Coronary artery (tissue), 2 donors: ENCODE measurements at regions not wholly inside any gene's neighbourhood (a gene's known extent, or its start where the extent isn't known, plus 50 kb on each side); places are given as distances from the start of the nearest gene placed in this dataset.

ENCODE experiments used
- DNase-seq: peaks from one replicate; pipeline ENCODE4 v3.0.0-alpha.2; 2017; ENCODE audit warnings: low spot score
- H3K27ac ChIP-seq, 2 donors: fragments of 200-600 bp; sonication (generic); one replicate each; pipeline ENCODE4 v1.5.1; 2016 to 2019
- H3K4me3 ChIP-seq: fragments of 200-600 bp; sonication (generic); 2 replicates; pipeline ENCODE4 v1.5.1; 2016; ENCODE audit warnings: mild to moderate bottlenecking, moderate library complexity
- TF ChIP-seq, protein P1 (sequence below): fragments of 200-600 bp; sonication (generic); IDR thresholded peaks from one replicate; pipeline ENCODE4 v1.5.1; 2019; ENCODE audit warnings: antibody characterized with exemption

DNA sequence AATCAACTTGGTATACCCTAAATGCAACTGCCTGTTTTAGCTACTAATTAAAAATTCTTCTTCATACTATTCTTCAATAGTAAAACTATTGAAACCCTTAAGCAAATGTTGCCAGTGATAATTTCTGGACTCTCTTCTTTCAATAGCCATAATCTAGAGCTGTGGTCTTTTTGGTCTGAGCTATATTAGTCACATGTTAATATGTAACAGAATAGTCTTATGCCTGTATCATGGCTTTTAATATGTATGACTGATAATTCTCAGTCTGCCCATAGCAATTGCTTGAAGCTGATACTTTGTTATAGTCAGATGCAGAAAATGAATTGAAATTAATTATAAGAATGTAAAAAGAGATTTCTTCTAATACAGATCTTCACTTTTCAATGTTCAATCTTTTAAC, 1871.9 kb upstream of the CDH6 start:
- Histone ChIP-seq H3K4me3 (no peak overlapping the region), H3K27ac (no peak overlapping the region)
- TF ChIP-seq, protein P1, sequence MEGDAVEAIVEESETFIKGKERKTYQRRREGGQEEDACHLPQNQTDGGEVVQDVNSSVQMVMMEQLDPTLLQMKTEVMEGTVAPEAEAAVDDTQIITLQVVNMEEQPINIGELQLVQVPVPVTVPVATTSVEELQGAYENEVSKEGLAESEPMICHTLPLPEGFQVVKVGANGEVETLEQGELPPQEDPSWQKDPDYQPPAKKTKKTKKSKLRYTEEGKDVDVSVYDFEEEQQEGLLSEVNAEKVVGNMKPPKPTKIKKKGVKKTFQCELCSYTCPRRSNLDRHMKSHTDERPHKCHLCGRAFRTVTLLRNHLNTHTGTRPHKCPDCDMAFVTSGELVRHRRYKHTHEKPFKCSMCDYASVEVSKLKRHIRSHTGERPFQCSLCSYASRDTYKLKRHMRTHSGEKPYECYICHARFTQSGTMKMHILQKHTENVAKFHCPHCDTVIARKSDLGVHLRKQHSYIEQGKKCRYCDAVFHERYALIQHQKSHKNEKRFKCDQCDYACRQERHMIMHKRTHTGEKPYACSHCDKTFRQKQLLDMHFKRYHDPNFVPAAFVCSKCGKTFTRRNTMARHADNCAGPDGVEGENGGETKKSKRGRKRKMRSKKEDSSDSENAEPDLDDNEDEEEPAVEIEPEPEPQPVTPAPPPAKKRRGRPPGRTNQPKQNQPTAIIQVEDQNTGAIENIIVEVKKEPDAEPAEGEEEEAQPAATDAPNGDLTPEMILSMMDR = no peak
- DNase-seq = no peak

DNA sequence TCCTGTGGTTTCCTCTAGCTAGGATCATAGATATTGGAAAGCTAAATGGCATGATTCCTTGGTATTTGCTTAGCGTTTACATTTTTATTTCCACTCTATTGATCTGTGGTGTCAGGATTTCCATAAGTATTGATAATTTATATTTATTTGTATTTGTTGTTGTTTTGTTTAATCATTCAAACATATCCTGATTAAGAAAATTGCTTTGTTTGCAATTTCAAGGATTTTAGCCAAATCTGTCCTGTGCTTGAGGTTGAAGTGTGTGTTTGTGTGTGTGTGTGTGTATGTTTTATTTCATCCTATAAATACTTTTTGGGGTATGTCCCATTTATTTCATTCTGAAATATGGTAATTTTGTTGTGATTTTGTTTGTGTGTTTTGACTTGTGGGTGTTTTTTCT, 1884.1 kb upstream of the CDH6 start:
- no peak overlapping the region for H3K27ac ChIP-seq
- TF ChIP-seq, protein P1 = no peak
- no peak for DNase-seq

GRCh38 chr5:29307478-29307877, 1886.0 kb upstream of the CDH6 start:
- H3K27ac ChIP-seq = no peak overlapping the region

More for the DNA sequence above, 1884.1 kb upstream of the CDH6 start:
- H3K4me3 ChIP-seq = no peak overlapping the region

DNA sequence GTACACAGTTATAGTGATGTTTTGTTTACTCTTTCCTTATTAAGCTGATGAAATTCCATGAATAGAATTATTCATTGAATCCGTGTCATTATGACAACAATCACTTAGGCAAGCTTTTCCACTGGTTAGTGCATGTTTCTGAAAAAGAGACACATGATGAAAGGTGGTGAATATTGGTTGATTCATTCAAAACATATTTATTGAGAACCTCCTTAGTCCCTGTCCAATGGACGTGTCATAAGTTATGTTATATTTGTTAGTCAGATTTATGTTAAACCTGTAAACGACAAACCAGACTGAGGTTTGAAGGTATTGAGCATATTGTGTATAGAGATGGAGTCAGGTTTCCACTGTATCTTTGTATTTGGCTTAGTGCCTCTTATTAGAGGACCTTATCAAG, 1888.9 kb upstream of the CDH6 start:
- TF ChIP-seq, protein P1 = no peak
- no peak for DNase-seq
- Histone ChIP-seq H3K4me3 (no peak overlapping the region), H3K27ac (no peak overlapping the region)

More at GRCh38 chr5:29307478-29307877, 1886.0 kb upstream of the CDH6 start:
- TF ChIP-seq, protein P1 = no peak
- DNase-seq = no peak
- no peak overlapping the region for H3K4me3 ChIP-seq

- Histone ChIP-seq H3K4me3 (no peak overlapping the region), H3K27ac (no peak overlapping the region)
- DNase-seq = no peak
- TF ChIP-seq, protein P1 = no peak
Measured at GRCh38 chr5:29296548-29296947, 1896.9 kb upstream of the CDH6 start.

- Histone ChIP-seq H3K4me3 (no peak overlapping the region), H3K27ac (no peak overlapping the region)
- TF ChIP-seq, protein P1 = no peak
- no peak for DNase-seq
Measured at GRCh38 chr5:29277642-29278041, 1915.8 kb upstream of the CDH6 start.

- TF ChIP-seq, protein P1 = no peak
- Histone ChIP-seq H3K27ac (no peak overlapping the region), H3K4me3 (no peak overlapping the region)
- no peak for DNase-seq
Measured at GRCh38 chr5:29276371-29276770, 1917.1 kb upstream of the CDH6 start.
